Stimulated activated CD4-positive, alpha-beta T cell treated with anti-CD3 and anti-CD28 coated beads, Interleukin-4, amount 100 ng/mL, for 24 hours (primary cell): ENCODE measurements at regions not wholly inside any gene's neighbourhood (a gene's known extent, or its start where the extent isn't known, plus 50 kb on each side); places are given as distances from the start of the nearest gene placed in this dataset.

Source experiments
- DNase-seq: peaks from one replicate; pipeline ENCODE4 v3.0.0-alpha.2; 2020

DNA sequence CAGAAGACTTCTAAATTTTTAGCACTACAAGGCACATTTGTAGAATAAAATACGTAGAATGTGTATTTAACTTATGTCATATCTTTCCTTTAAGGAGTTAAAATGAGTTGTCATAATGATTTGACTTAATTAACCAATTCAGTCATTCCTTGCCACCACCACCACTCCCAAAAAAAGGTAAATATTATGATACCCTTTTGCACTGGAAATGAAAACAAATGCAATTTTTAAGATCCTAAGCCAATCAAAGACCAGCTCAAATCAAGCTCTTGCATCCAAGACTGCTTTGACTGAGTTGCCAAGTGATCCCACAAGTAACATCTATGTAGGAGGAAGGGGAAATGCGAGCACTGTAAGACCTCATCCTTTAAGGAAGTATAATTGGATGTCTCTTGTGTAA, 426.6 kb upstream of the ATP11B start:
- DNase-seq: no peak

DNA sequence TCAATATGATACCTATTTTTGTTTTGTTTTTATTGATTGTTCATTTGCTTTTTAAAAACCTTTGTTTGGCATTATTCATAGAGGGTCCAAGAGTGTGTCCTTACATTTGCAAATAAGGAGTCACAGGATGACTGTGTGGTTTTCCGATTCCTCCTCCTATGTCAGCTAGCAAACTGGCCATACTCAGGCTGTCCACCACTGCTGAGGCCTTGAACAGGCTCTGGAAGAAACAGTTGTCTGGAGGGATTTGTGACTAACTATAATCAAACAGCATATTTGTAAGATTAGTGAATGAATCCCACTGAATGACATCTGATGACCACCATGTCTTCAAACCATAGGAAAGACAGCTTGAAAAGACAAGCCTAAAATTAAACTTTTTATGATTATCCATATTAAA, 423.4 kb upstream of the ATP11B start:
- DNase-seq: no peak

DNA sequence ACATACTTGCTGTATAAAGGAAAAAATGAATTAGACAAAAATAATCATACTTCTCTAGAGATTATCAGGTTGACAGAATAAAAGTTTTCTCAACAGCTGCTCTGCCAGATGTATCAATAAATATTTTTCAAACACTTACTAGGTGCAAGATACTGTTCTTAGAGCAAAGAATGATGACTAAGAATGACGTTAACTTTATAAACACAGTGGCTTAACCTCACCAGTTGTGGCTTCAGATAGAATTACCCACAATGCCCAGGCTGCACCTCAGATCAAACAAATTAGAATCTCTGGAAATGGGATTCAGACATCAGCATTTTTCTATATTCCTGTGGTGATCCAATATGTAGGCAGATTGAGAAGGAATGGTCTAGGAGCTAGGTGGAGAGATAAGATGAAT, 422.4 kb upstream of the ATP11B start:
- DNase-seq: no peak

DNA sequence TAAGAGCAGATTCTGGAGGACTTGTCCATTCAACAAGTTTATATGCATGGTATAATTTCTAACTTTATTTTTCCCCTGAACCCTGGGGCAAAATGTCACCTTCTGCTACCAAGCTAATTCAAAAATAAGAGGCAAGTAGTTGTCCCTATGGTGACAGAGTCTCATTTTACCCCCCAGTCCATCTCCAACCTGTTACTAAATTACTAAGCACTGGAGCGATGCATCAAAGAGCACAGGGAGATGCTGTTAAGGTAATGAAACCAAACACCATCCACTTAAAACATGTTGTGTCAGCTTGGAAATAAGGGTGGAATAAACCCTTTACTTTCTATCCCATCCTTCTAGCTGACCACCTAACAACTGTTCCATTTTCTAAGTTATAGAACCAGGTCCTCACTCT, 417.4 kb upstream of the ATP11B start:
- DNase-seq: no peak

DNA sequence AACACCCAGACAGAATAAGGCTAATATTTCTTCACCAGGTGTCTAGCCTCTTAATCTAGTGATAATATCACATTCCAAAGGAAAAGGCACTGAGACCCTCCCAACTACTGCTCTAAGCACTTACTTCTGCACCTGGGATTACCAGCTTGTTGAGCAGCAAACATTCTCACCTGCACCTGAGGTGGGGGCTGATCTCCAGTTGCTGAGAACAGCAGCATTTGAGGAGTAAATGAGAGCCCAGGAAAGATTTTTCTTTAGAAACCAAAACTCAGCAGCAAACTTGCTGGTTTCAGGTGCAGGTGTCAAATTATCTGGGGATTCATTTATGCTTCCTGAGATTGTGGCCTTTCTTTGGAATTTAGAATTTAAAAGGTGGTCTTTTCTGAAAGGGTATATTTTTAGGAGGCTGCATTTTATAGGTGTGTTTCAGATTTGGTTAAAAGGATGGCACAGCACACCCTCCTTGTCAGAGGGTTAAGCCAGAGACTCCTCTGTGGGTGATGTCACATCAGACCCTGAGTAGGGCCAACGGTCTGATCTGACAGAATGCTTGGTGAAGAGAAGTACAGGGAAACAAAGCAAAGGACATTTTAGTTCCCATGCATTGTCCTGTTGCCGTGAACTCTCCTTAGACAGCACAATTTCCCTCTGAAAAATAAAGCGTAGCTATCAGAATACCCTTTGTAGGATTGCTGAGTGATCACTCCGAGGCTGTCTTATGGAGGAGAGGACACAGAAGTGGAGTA, 411.0 kb upstream of the ATP11B start:
- DNase-seq: no peak

DNA sequence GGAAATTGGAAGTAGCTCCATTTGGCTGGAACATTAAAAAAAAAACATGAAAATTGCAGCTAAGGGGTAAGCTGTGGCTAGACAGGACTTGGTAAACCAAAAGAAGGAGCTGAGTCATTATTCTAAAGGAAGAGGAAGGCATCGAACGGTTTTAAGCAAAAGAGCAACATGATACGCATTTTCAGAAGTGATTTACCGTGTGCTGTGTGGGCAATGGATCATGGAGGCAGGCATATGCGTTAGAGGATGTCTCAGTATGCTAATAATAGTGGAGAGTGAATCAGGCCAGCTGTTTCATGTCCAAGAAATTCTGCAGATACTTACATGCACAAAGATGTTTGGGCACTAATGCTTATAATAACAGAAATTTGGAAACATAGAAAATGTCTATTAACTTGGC, 409.1 kb upstream of the ATP11B start:
- DNase-seq: no peak

DNA sequence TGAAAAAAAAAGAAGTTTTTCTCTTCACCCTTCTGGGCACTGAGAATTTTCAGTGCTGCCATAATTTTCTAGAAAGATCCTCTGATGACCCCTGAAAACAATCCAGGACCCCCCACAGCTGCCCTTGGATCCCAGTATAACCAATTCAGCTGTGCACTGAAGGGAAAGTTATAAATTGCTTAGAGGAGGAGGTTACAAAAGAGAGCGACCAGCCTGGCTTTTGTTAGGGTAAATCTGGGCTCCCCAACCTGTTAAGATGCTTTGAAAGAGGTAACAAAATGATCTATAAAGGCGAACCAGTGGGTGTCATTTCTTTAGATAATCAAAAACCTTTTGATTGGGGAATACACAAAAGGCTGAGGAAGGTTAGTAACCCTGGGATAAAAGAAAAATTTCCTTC, 407.9 kb upstream of the ATP11B start:
- no peak for DNase-seq

DNA sequence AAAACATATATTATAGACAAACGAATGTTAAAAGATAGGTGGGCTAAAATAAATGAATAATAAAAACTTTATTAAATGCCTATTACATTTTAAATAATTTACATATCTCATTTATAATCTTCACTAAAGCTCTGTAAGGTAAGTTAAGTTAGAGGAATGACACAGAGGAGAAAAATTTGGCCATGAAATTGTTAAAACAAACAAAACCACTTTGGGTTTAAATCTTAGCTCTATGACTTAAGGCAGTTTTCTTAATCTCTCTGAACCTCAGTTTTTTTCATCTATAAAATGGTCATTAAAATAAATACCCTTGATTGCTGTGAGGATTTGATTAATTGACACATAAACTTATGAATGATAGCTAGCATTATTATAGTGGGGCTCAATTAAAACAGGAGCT, 404.8 kb upstream of the ATP11B start:
- no peak for DNase-seq

DNA sequence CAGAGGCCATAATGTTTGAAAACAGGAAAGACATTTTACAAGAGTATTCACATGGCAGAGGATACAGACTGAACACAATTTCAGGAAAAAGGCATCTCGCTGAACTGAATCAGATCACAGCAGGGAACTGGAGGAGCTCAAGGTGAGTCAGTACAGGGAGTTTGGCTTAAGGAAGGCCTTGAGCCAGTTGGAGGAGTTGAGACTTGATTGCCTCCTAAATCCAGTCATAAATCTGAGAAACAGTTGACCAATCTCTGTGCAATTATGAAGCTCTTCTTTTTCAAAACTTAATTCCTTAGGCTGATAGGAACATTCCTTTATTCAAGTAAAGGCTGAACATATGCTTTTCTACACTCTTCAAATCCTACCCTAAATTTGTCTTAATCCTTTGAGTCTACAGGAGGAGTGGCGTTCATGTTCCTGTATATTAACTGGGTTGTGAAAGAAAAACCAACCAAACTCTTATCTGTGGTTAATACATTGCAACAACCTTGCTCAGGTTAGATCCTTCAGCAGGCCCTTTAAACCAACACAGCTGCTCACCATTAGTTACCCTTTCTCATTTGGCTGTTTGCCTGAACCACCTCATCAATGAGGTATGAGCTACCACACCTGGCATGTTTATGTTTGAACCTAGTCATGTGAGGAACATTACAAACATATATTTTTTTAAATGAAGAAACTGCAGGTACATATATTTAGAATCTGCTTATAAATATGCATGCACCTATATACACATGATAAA, 404.1 kb upstream of the ATP11B start:
- DNase-seq: no peak

DNA sequence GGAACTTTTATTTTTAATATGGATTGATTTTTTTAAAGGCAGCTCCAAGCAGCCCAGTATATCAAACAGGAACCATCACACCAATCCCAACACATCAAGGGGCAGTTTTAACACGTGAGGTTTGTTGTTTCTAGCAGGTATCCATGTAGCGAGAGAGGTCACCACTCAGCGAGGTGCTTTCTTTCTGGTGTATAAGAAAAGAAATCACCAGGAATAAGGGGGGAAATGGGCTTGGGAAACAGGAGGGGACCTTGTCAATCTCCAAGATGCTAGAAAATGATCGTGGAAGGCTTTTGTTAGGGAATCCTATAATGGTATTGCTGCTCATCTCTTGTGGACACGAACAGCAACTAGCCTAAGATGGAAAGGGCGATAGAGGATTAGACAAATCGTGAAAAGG, 402.9 kb upstream of the ATP11B start:
- DNase-seq: no peak

DNA sequence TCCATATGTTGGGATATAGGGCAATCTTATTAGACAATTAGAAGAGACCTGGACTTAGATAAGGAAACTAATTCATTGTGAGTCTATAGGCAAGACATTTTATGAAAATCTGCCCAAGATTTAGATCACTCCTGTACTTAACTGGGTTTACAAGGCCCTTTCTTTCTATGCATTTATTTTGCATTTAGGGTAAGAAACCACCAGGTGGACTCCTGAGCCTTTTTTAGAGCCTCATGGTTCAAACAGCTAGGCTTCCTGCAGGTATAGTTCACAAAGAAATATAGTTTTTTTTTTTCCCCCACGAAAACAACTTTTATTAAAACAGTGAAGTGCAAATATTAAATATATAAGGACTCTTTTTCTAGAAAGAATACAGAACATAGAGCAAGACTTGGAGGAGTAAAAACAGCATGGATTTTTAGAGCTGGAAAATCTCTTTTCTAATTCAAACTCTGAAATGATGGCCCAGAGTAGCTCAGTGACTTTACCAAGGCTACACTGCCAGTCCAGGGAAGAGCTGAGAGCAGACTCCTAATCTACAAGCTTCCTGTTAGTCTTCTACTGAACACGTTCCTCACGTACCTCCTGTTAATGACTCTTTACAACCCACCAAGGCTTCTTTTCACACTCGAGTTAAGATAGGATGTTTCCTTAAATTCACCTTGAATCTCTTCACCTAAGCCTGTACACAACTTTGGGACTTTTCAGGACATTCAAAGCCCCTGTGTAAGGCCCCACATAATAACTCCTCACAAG, 400.9 kb upstream of the ATP11B start:
- no peak for DNase-seq

DNA sequence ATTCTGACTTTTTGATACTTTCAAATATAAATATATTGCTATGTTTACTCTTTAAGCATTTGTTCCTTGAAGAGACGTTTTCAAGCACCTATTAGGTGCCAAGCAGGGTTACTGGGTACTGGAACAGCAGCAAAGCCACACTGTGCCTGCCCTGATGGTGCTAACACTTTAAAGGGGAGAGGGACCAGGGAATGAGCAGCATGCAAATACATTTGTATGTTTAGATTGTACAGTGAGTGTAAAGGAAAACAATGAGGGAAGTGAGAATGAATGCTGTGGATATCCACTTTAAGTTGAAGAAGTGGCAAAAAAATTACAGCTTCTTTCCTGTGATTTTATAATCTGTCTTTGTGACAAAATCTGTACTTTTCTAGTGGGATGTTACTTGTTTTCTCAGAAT, 400.2 kb upstream of the ATP11B start:
- DNase-seq: no peak

DNA sequence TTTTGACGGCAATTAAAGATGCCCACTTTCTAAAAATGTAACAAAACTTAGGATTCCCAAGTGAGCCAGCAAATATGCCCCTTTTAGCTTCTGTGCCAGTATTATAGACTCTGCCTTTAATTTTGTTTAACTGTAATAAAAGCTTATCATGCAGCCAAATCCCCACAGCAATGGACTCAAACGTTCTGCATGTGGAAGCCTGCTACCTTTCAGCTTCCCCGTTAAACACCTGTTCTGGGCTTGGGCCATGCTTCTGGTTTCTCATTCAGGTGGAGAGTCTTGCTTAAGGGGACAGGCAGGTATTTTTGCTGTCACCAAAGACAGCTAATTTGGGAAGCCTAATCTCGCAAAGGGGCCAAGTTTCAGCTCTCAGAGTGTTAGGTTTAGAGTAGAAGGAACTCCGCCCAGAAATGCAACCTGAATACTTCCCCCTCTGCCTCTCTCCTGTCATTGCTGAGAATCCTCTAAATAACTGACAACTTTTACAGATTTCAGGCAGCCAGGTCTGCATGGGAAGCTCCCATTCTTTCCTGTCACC, 399.4 kb upstream of the ATP11B start:
- DNase-seq: no peak

DNA sequence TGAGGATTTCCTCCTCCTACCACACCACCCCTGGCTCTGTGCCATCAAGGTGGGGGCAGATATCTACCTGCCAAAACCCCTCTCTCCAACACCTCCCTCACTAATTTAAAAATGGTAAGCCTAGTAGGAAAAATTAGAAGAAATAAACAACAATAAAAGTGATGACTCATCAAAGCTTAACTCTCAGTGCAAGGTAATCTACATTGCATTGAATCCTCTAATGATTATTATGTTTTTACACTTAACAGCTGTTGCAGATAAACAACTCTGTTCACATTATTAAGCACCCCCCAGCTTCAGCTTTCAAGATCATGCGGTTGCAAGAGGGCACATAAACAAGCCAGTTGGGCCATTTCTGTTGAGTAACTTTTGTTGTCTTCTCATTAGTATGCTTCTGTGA, 396.1 kb upstream of the ATP11B start:
- DNase-seq: no peak

DNA sequence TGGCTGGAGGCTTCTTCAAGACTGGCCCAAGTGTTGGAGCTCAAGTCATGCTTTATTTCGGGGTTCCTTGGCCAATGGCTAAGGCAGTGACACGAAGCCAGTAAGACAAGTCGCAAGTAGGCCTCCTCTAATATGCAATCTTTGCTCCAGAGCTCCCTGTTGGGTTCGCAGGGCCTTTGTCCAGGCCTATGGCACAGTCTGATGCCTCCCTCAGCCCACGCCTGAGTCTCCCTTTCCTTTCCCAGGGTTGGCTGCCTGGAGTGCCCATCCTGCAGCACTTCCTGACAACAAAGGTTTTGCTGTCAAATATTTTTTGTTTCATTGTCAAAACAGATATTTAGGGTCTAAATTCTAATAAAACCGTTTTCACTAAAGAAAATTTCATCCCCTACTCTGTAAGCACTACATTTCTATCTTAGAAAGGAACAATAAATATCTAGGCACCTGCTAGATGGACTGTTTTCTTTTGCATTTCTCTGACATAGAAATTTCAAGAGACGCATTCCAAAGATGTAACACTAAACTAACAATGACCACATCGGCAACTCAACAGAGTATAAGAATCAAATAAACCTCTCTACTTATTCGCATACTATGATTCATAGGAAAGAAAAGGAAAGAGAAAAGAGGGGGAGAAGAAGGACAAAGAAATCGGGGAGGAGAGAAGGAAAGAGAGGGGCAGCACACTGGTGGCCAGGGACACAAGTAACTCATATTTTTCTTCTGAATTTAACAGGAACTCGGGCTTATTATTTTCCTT, 393.1 kb upstream of the ATP11B start:
- no peak for DNase-seq

DNA sequence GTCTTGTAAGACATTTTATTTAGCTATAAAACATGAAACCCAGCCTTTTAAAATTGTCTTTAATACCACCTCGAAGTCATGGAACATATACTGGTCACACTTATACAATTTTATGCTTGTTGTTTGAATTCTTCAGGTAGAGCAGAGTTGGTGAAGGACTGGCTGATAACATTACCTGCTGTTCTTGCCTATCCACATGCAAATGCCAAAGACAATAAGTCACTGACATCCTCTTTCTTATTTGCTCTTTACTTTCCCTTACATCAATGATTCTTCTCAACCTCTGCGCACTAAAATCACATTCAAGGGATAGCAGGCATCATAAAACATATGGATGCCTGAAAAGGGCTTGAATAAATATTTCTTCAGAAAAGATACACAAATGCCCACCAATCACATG, 392.5 kb upstream of the ATP11B start:
- DNase-seq: no peak

DNA sequence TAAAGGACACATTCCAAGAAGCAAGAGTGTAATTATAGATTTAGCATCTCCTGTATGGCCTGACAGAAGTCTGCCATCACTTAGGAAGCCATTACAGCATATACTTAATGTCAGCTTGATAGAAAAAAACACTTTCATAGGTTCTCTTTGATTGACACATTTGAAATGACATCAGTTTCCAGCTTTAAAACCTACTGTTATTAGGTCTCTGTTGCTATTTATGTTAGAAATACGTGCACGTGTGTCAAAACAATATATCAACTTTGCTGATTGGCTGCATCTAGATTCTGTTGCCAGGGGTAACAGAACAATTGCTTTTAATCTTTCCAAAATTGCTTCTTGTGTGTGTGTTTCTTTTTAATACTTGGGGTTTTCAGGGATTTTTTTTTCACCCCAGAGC, 389.3 kb upstream of the ATP11B start:
- DNase-seq: no peak

DNA sequence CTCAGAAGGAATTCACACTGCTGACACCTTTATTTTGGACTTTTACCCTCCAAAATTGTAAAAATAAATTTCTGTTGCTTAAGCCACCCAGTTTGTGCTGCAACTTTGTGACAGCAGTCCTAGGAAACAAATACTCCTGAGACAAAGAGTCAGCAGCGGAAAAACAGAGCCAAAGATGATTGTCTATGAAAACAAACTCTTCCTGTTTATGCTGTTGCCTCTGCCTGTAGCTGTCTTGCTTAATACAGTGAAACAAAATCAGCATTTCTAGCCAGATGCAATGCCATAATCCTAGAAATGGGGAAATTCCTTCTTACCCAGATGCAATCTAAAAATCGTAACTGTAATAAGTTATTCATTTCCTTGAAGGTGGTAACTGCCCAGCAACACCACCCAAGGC, 387.5 kb upstream of the ATP11B start:
- no peak for DNase-seq

DNA sequence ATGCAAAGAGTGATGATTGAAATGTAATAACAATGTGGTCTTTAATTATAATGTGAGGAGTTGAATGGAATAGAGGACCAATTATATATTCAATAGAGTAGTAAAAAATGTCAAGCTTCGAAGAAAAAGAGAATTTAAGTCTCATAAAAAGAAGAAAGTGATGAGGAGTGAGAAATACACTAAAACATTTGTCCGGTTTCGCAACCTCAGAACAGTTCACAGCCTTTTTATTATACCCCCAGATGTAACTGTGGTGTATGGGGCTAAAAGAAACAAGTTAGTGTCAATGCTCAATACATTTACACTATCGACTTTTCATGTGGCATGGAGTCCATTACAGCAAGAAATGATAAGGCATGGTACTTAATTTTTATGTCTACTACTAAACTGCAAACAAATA, 386.5 kb upstream of the ATP11B start:
- DNase-seq: no peak

DNA sequence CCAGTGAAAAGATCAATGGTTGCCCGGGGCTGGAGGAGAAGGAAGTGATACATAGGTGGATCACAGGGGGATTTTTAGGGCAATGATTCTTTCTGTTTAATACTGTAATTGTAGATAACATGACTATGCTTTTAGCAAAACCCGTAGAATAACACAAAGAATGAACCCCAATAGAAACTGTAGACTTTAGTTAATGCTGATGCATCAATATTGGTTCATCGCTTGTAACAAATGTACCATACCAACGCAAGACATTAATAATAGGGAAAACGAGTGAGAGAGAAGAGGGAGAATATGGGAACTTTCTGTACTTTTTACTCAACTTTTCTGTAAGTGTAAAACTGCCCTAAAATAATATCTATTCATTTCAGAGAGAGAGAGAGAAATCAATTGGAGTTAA, 383.3 kb upstream of the ATP11B start:
- no peak for DNase-seq

DNA sequence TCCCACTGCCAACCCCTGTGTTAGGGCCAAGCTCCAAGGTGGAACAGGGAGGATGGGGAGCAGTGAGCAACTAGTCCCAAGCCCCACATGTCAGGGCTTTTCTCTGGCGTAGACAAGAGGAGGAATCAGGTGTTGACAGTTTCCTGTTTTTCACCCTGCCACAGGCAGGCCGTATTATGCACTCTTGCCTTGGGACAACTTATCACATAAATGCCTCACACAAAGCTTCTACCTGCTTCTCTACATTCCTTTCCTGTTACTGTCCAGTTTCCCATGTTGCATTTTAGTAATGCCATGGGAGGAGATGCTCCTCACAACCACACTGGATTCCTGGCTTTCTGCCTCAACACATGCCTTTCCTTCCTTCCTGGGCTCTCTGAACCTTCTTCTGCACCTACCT, 381.2 kb upstream of the ATP11B start:
- no peak for DNase-seq

DNA sequence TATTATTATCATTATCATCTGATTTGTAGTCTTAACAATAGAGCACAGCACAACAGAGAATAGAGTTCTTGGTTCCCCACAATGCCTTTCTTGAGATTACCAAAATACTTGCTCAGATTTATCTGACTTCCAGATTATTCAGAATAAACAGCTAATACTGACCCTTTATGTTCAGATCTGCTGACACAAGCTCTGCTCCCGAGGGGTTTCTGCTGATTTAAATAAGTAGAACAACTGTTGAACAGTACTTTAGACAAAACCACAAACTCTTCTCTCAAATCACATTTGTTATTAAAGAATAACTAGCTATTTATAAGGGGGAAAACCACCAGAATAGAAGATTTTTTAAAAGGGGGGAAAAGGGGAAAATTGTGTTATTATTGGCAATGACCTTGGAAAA, 380.2 kb upstream of the ATP11B start:
- no peak for DNase-seq

DNA sequence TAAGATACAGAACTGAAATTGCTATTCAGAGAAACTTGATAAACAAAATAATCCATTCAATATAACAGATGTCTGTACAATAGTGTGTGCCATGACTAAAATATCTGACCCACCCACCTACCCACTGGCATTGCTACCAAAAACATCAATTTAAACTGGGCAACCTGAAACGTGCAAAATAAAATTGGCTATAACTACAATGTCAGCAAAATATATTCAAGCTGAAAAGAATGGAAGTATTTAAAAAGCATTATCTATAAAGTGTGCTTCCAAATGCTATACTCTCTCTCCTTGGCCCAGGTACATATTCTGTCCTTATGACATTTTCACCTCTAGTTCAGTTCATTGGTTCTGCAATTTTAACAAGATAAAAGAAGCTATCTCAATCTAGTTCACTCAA, 379.6 kb upstream of the ATP11B start:
- DNase-seq: no peak
